ENCODE measurements at regions not wholly inside any gene's neighbourhood (a gene's known extent, or its start where the extent isn't known, plus 50 kb on each side); places are given as distances from the start of the nearest gene placed in this dataset.
"Not testable (repeated sequence)": the region's sequence is repeated elsewhere in the genome, so short reads cannot be mapped to it uniquely, and the experiment has no call there.

- CTCF ChIA-PET: no interaction called here
- no peak for ATAC-seq (ENCODE audit: low read depth)
- POLR2A ChIA-PET: no interaction called here
- Mint-ChIP-seq H3K9me3 (peaks cover 8% of the 10 kb centered on the region), H3K4me3 (no peak overlapping the region), H3K27me3 (peaks cover 5% of the 10 kb centered on the region), H3K27ac (no peak overlapping the region), H3K4me1 (no peaks in the 10 kb centered on the region), H3K36me3 (ENCODE audit: low read depth) (no peaks in the 10 kb centered on the region)
- TF ChIP-seq CTCF (IDR thresholded peaks at IDR 0.05): no peak
- DNase-seq: no peak
- intact Hi-C loops (cut with micrococcal nuclease): no loop called here
Measured at GRCh38 chr16:54879681-54880080, 51.0 kb upstream of the IRX5 start.

DNA sequence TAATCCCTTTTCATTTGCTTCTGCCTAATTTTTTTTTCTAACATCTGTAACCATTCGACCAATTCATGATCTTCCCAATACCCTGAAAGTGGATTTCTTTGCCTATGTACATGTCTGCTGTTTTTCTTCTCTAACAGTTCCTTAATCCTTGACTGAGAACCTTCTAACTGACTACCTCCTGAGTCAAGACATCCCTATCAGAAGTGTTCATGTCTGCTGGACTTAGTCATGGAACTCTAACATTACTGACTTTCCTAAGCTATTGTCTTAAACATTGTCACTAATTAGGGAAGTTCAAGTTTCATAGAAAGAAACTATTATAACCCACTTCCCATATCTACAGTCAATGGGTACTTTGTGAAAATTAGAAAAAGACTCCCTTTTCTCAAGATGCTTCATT lies 52.4 kb upstream of the IRX5 start:
- no peaks in the 10 kb centered on the region for H3K36me3 Mint-ChIP-seq (ENCODE audit: low read depth)
- ATAC-seq (ENCODE audit: low read depth) (no peak), DNase-seq (no peak)
- no peak overlapping the region for H3K27ac Mint-ChIP-seq
- H3K4me3 Mint-ChIP-seq: no peak overlapping the region
- intact Hi-C loops (cut with micrococcal nuclease): no loop called here
- H3K9me3 Mint-ChIP-seq: peaks cover 6% of the 10 kb centered on the region
- peaks cover 5% of the 10 kb centered on the region for H3K27me3 Mint-ChIP-seq
- ChIA-PET POLR2A (no interaction called here), CTCF (no interaction called here)
- no peaks in the 10 kb centered on the region for H3K4me1 Mint-ChIP-seq
- no peak for TF ChIP-seq CTCF (IDR thresholded peaks at IDR 0.05)

DNA sequence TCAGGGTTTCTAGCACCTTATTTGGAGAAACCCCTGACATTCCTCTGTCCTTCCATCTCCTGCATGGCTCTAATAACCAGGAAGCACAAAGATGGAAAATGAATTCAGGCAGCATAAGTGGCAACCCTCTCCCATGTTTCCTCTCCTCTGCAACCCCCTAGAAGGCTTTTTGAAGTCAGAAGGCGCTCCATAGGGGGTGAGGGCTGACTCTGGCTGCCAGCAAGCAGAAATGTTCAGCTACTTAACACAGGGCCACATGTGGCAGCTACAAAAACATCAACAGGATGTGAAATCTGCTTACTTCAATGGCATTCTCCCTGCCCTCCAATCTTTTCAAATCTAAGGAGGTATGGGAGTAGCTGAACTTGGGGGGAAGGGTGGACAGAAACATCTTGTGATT lies 55.2 kb upstream of the IRX5 start:
- DNase-seq (no peak), ATAC-seq (ENCODE audit: low read depth) (no peak)
- no peak for TF ChIP-seq CTCF (IDR thresholded peaks at IDR 0.05)
- H3K4me1 Mint-ChIP-seq: no peaks in the 10 kb centered on the region
- peaks cover 3% of the 10 kb centered on the region for H3K27me3 Mint-ChIP-seq
- POLR2A ChIA-PET: no interaction called here
- intact Hi-C loops (cut with micrococcal nuclease): no loop called here
- peaks cover 3% of the 10 kb centered on the region for H3K9me3 Mint-ChIP-seq
- CTCF ChIA-PET: no interaction called here
- H3K27ac Mint-ChIP-seq: no peak overlapping the region
- no peaks in the 10 kb centered on the region for H3K36me3 Mint-ChIP-seq (ENCODE audit: low read depth)
- H3K4me3 Mint-ChIP-seq: no peak overlapping the region

DNA sequence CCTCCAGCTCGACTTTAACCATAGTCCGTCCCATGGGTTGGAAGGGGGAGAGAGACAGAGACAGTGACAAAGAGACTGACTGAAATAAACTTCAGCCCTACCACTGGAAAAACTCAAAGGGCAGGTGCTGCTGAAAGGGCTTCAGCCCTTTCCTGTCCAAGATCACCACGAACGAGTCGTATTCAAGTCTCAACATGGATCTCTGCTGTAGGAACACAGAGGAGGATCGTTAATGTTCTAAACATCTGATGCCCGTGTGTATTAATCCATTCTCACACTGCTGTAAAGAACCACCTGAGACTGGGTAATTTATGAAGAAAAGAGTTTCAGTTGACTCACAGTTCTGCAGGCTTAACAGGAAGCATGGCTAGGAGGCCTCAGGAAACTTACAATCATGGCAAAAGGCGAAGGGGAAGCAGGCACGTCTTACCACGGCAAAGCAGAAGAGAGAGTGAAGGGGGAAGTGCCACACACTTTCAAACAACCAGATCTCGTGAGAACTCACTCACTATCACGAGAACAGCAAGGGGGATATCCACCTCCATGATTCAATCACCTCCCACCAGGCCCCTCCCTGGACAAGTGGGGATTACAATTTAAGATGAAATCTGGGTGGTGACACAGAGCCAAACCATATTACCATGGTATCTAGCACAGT lies 56.8 kb upstream of the IRX5 start:
- POLR2A ChIA-PET; H3K36me3 Mint-ChIP-seq (ENCODE audit: low read depth); H3K4me3 Mint-ChIP-seq; ATAC-seq (ENCODE audit: low read depth); CTCF ChIA-PET; H3K9me3 Mint-ChIP-seq; H3K27ac Mint-ChIP-seq; H3K27me3 Mint-ChIP-seq; DNase-seq; intact Hi-C loops (cut with micrococcal nuclease); H3K4me1 Mint-ChIP-seq: not testable (repeated sequence)

DNA sequence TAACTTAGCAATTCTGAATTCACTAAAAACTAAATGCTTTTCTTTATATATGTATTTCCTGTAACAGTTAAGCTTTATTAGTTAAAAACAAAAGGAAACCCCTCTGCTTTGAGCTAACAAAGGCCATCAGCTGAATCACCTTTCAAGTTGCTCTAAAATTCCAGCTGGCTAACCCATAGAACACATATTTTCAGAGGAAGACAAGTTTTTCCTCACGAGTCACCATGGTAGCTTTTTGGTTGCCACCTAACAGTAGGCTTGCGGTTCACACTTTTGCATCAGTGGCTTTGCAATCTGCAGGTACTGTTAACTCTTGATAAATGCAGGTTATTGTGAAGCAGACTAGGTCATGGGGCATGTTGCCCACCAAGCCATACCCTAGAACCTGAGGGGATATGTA lies 57.6 kb upstream of the IRX5 start:
- no peak for TF ChIP-seq CTCF (IDR thresholded peaks at IDR 0.05)
- ChIA-PET CTCF (no interaction called here), POLR2A (no interaction called here)

DNA sequence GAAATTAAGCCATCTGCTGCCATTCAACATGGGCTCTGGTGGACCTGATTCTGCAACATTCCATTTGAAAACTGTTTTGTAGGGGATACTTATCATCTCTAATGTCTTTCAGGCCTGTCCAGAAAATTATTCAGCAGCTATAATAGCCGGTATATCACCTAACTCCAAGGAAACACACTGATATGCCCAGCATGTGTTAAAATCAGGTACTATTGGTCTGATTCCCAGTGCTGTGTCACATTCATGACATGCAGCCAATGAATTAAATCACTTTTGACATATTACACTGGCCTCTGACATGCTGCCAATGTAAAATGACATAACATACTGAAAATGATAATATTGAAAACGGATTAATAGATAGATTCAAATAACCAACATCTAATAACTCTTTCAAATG lies 60.5 kb upstream of the IRX5 start:
- no peaks in the 10 kb centered on the region for H3K4me1 Mint-ChIP-seq
- intact Hi-C loops (cut with micrococcal nuclease): no loop called here
- peaks cover 3% of the 10 kb centered on the region for H3K9me3 Mint-ChIP-seq
- no peak for DNase-seq
- ChIA-PET CTCF (no interaction called here), POLR2A (no interaction called here)
- H3K36me3 Mint-ChIP-seq (ENCODE audit: low read depth): no peaks in the 10 kb centered on the region
- no peak overlapping the region for H3K4me3 Mint-ChIP-seq
- TF ChIP-seq CTCF (IDR thresholded peaks at IDR 0.05): no peak
- no peak for ATAC-seq (ENCODE audit: low read depth)
- H3K27me3 Mint-ChIP-seq: no peaks in the 10 kb centered on the region
- no peak overlapping the region for H3K27ac Mint-ChIP-seq

More for the DNA sequence above, 57.6 kb upstream of the IRX5 start:
- intact Hi-C loops (cut with micrococcal nuclease): no loop called here
- Mint-ChIP-seq H3K27me3 (peaks cover under 1% of the 10 kb centered on the region), H3K4me1 (no peaks in the 10 kb centered on the region), H3K4me3 (no peak overlapping the region), H3K36me3 (ENCODE audit: low read depth) (no peaks in the 10 kb centered on the region), H3K9me3 (peaks cover 4% of the 10 kb centered on the region), H3K27ac (no peak overlapping the region)
- no peak for ATAC-seq (ENCODE audit: low read depth)
- DNase-seq: no peak

All from activated B cell treated with CpG ODN at 0.5 μM for 24 hours (primary cell).